DLD1 (cell line): ENCODE measurements at regions not wholly inside any gene's neighbourhood (a gene's known extent, or its start where the extent isn't known, plus 50 kb on each side); places are given as distances from the start of the nearest gene placed in this dataset.
"Not testable (repeated sequence)": the region's sequence is repeated elsewhere in the genome, so short reads cannot be mapped to it uniquely, and the experiment has no call there.

Experiments used
- in situ Hi-C: cut with HindIII; loops from 2 replicates; pipeline ENCODE4 v1.10.0; 2017; ENCODE audit warnings: low sequenced_read_pairs

DNA sequence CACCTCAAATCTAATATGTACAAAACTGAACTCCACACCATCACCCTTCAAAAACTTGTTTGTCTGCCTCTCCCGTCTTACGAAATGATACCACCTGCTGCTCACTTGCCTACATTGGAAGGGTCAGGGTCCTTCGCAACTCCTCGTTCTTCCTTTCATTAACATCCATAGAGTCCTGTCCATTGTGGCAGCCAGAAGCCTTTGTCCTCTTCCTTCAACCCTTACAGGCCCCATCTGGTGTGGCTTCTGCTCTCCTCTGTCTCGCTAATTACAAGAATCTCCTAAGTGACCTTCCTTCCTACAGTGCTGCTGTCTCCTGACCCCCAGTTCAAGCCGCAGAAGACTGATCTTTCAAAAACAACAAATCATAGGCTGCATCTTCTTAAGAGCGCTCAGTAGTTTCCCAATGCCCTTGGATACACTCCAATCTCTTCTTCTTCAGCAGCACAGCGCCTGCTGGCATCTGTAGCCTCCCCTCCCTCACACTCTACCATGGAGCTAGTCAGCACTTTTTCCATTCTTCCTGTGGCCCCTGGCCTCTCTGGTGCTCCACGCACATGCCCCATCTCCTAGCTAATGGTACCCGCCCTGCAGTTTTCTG is 382.7 kb downstream of the LIG4 start:
- in situ Hi-C loops: no loop called here

DNA sequence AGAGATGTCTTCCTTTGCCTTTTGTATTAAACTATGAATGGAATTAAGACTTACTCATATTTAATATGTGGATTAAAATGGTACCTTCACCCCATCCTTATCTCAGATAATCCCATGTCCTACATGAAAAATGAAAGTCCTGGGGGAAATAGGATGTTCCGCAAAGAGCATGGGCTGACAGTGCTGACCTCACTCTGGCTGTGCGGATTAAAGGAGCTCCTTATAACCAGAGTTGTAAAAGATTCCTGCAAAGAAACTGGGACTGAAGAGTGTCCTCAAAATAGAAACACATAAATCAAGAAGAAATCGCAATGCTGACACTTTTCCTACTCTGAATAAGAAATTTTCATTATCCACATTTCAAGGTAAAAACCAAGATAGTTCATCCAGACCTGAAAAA is 384.5 kb downstream of the LIG4 start:
- in situ Hi-C loops: no loop called here

DNA sequence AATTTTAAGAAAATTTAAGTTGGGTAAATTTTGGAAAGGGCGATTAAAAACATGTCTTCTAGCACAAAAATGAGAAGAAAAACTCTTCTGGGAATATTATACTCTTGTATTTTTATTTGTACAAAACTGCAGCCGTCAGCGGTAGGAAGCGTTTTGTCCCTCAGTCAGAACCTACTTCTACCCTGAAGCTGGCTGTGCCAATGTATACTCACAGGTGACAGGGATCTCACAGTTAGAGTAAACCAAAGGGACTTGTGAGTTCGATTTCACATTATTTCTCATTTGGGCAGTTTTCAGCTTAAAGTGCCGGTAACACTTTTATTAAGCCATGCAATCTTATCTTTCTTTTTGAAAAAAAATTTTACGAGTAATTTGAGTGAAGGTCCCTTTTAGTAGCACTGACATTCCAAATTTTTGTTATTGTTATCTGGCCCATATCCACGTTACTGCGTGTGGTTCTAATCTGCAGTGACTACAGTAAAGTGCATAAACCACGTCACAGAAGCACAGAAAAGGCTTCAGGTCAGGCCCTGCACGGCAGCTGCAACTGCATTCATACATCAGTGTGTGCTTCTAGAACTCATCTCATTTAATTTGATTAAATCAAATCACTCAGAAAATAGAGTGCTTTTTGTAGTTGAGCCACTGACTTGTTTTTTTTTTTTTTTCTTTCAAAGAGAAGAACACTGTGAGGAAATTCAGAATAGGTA is 387.3 kb downstream of the LIG4 start:
- in situ Hi-C loops: no loop called here

DNA sequence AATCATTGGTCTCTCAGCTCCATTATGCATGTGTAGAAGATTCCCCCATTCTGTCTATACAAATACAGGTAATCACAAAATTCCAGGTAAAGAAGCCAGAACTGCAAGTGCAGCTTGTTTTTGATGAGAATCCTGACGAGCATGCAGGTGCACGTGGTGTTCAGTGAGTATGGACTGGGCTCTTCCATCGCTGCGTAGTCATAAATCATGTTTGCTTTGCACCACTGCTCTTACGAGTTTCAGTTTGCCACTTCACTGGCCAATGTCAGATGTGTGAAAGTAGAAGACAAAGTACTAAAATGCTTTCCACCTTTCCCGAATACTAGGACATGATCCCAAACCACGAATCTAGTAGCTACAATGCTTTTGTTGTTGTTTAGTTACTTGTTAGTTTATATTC is 390.7 kb downstream of the LIG4 start:
- in situ Hi-C loops: no loop called here

DNA sequence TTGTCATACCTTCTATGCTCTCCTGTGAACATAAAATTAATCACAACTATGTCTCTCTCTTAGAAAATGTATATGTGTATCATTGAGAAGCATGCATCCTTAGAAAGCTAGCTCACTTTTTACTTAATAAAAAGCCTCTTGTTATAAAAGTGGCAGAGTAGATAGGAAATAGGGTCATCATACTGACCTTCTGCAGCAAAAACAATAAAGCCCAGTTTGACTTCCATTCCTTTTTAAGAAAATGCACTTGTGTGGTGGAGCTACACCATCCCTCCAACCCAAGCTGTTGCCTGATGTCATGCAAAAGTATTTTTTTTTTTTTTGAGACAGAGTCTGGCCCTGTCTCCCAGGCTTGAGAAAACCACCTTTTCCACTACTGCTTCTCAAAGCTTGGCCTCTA is 393.3 kb downstream of the LIG4 start:
- in situ Hi-C loops: no loop called here

DNA sequence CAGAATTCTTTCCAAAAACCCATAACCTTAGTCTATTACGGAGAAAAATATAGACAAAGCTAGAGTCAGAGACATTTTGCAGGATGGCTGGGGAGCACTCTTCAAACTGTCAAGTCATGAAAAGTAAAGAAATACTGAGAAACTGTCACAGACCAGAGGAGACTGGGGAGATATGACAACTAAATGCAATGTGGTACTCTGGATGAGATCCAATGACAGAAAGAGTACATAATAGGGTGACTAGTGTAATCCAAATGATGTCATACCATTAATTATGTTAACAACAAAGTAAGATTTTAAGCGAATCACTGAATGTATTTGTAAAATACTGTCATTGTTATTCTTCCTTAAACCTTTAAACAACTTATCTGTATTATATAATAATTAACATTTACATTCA is 393.8 kb downstream of the LIG4 start:
- in situ Hi-C loops: no loop called here

DNA sequence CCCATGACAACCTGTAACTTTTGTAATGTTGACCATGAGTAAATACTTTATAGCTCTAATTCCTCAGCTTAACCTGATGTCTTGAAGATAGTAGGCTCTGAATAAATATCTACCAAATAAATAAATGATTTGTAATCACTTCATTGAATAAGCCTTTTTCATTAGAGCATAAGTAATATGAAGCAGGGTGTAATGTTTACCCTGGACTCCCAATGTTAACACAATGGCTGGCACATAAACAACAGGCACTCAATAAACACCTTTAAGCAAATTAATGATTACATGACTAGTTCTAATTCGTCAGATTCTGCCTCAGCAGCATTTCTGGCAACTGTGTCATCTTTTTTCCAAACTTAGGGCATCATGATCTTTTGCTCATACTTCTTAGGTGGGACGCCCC is 396.3 kb downstream of the LIG4 start:
- in situ Hi-C loops: no loop called here

DNA sequence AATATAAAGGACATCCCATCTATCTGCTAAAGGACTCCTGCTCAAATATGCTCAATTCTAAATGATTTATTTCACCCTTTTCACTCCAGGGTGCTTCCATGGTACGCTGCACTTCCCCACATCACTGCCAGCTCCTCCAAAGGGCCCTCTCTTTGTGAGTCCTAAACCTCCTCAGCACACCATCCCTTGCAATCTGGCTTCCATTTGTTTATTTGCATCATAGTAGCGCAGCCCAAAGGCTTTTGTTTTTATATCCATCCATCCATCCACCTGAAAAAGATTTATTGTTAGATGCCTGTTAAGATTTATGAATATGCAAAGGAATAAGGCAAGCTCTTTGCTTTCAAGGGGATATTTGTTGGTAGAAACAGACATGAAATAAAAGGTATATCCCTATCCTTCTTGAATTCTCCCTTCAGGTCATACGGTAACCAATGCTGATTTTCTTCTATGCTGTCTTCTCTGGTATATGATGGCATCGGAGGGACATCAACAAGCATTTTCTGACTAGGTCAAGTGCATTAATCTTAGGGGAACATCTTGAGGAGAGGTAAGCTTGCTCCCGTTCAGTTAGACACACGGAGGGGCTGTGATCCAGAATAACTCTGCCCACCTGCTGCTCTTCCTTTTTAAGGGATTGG is 397.6 kb downstream of the LIG4 start:
- in situ Hi-C loops: no loop called here

DNA sequence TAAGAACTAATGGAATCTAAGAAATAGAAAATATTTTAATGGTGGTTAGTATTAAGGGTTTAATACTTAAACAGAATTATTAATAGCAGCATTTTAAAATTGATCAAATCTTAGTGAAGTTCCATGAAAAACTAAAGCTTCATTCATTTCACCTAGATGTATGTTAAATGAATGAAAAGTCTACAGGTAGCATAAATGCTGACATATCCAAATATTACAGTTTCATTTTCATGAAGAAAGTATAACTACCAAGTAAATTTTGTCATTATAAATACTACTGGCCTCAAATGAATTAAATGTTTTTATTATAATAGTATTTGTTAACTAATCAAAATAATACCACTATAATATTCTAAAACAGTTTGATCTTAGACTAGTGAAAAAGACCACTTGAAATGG is 403.3 kb downstream of the LIG4 start:
- in situ Hi-C loops: no loop called here

DNA sequence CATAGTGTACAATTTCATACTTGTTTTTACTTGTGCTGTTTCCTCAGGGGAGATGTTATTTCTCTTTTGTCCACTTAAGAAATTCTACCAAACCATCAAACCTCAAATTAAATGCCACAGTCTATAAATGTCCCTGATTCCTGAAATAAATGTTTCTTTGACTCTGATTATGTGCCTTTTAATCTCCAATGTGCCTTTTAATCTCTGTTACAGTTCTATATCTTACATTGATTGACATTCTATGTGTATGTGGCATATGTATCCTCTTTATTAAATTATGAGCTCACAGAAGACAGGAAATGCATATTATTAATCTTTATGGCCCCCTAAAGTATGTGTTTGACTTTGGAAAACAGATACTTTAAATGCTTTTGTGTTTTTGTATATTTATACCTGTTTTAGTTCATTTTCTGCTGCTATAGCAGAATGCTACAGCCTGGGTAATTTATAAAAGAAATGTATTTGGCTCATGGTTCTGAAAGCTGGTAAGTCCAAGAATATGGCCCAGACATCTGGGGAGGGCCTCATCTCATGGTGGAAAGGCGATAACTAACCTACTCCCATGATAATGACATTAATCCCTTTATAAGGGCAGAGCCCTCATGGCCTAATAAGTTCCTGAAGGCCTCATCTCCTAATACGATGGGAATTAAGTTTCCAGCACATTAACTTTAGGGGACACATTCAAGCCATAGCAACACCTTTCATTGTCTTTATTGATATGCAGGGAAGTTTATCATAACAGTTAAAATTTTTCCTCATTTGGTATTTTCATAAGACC is 403.9 kb downstream of the LIG4 start:
- in situ Hi-C loops: no loop called here

DNA sequence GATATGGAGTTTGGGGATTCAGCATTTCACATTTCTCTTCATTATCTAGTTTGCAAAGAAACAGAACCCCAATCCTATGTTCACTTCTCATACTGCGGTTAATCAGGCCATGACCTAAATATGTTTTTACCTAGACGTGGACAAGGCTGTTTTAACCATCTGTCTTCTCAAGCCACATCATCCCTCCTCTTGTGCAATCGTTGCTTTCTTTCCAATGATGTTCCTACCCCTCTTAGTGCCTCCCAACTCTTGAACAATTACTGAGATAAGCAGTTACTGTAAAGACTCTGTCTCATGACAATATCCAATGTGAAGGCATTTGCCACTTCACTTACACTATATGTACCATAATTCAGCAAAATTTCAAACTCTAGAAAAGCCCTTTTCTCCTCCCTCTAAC is 406.2 kb downstream of the LIG4 start:
- in situ Hi-C loops: no loop called here

DNA sequence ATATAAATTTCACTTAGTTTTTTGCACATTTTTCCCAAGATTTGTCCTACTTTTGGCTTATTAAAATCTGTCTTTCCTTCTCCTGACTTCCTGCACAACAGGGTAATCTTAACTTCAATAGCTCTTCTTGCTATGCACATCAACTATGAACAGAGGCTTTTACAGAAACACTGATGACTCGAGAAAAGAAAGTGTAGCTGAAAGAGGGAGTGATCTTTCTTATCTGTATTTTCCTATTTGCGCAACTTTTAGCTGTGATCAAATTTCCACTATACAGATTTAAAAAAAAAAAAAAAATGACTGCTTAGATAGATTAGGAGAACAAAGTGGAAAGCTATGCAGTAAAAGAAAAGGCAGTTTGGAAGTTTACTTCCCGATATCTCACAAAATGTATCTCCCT is 406.9 kb downstream of the LIG4 start:
- in situ Hi-C loops: no loop called here

DNA sequence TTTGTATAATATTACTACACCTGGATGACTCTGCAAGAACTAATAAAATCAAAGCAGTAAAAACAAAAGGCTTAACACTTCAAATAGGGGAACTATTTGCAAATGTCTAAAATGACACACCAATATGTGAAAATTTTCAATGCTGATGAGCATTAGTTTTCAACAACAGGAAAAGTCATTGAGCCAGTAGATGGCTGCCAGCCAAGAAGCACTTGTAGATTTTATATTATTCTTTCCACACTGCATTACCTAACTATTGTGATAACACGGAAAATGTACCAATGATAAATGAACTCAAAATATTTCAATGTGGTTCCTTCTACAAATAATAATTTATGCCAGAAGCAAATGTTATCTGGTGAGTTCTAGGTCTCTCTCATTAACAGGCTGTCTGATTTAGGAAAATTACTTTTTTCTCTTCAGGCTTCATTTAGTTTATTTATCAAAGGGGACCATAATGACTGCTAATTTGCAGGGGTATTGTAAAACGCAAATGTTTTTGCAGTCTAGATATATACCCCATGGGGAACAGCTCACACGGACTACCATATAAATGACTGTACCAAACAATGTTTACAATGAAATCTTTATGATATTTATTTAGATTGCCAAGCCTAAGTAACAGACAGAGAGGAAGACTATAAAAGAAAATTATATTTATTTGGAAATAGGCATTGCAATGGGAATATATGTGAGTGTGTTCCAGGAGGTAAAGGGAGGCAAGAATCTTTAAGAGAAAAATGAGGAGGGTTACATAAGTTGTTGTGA is 407.8 kb downstream of the LIG4 start:
- in situ Hi-C loops: no loop called here

DNA sequence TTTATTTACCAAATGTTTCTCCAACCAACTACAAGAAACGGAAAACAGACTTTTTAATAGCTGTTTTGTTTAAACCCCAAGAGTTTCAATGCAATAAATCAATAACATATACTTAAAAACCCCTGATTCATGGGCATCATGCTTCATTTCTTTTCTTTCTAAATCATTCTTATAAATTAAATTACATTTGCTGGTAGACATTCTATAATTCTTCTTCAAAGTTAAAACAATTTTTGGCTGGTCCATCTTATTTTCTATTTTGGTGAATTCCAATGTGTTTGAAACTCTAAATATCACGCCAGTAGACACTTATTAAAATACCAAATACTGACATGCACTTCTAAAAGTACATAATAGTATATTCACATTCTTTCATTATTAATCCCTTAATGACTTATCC is 408.6 kb downstream of the LIG4 start:
- in situ Hi-C loops: no loop called here

DNA sequence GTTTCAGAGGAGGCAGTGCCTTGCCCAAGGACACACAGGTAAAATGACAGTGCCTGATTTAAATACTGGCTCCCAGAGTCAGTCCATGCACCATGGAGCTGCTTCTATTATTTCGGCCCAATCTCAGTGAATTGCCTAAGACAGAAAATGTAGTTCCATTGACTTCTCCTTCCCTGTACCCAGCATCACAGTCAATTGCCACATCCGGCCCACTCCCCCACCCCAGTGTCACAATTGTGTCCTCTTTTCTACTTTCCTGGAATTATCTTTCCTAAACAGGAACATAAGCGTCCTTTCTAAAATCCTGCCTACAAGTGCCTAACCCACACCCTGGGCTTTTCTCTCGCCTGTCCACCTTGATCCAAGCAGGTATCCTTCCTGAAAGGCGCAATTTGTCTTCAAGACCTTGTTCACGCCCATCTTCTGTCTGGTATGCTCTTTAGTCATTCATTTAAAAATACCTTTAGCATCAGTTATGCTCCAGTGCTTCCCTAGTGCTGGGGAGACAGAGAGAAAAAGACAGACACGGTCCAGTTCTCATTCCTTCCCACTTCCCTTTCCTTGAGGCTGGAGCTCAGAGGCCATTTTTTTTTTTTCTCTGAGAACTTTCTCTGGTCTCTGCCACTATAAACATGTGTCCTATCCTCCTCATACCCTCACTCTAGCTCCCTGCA is 411.4 kb downstream of the LIG4 start:
- in situ Hi-C loops: no loop called here

DNA sequence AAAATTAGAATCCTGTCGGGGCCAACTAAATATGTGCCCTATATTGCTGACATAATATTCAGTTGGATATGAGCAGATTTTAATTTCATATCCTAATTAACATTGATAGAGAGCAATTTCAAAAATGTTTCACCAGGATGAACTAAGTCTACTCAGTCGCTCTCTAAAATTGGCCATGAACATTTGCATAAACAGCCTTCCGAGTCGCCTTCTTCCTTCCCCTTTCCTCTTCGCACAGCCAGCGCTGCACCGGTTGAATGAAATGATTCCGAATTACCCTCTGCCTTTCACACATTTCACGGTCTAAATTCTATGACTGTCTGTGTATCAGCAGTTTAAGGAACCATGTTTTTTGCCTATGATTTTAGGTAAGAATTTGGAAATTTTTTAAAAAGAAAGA is 413.7 kb downstream of the LIG4 start:
- in situ Hi-C loops: no loop called here

DNA sequence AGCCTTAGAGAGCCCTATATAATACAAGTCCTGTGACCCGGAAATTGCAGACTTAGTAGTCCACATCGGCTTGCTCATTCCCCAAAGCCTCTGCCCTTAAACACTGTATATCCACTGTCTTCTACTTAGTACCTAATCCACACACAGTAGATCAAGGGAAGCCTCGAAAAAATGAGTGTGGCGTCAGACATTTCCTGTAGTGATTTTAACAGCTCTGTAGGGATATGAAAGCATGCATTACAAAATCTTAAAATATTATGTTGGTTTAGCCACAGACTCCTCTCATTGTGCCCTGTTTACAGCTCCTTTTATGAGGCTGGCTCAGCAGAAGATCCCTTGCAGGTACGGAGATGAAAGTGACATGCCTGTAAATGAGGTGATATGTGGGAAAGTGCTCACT is 416.3 kb downstream of the LIG4 start:
- in situ Hi-C loops: no loop called here

DNA sequence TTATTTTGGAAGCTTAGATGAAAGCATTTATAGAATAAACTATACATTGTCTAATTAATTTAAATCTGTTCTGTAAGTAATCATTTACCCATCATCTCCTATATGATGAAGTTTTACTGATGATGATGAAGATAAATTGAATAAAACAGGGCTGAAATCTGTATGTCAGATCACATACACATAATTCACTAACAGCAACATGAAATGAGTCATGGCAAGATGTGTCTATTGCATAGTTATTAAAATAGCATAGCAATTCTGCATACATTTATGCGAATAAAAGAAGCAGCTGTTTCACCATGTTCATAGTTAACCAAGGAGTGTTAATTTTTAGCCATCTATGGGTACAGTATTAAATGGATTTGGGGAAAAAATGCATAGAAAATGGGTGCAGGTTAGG is 424.9 kb downstream of the LIG4 start:
- in situ Hi-C loops: no loop called here

DNA sequence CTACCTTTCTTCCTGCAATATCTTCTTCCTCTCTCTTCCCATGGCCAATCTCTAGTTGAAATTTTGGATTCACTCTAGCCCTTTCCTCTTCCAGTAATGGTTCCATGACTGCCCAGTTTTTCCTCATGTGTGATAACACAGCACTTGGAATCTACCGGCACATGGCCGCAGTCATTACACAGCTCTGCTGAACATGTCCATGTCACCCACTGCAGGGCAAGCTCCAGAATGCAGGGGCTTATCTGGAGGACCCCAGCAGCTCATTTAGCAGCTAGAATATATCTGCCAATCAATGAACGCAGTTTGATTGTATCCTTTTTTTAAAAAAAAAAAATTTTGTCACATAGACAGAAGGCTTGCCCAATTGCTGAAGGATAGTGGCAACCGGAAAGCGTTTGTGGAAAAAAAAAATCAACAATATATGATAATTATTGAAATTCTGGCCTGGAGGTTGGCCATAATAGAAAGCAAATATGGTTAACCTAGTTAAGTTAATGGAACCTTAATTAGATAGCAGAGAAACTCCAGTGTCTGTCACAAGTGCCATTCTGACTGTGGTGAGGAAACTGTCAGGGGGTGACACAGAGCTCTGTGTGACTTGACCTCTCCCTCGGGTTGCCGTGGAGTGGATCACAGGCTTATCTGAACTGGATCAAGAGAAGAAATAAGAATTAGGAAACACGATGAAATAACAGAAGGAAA is 426.7 kb downstream of the LIG4 start:
- in situ Hi-C loops: no loop called here

DNA sequence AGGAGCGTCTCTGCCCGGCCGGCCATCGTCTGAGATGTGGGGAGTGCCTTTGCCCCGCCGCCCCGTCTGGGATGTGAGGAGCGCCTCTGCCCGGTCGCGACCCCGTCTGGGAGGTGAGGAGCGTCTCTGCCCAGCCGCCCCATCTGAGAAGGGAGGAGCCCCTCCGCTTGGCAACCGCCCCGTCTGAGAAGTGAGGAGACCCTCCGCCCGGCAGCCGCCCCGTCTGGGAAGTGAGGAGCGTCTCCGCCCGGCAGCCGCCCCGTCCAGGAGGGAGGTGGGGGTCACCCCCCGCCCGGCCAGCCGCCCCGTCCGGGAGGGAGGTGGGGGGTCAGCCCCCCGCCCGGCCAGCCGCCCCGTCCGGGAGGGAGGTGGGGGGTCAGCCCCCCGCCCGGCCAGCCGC is 432.7 kb downstream of the LIG4 start:
- in situ Hi-C loops: not testable (repeated sequence)
